ENCODE measurements at regions not wholly inside any gene's neighbourhood (a gene's known extent, or its start where the extent isn't known, plus 50 kb on each side); places are given as distances from the start of the nearest gene placed in this dataset.

DNA sequence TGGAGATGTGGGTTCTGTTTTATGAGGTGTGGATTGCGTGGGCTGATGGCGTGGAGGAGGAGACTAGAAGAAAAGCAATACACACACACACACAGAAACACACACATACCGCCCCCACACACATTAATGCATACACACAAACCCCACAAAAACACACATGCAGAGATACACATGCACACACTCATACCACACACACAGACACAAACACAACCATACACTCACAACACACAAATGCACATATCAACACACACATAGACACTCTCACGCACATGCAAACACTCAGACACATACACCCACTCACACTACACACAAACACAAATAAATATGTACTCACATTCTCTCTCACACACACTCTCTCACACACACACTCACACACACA lies 75.7 kb upstream of the UBL3 start:
- TF ChIP-seq, protein P1, sequence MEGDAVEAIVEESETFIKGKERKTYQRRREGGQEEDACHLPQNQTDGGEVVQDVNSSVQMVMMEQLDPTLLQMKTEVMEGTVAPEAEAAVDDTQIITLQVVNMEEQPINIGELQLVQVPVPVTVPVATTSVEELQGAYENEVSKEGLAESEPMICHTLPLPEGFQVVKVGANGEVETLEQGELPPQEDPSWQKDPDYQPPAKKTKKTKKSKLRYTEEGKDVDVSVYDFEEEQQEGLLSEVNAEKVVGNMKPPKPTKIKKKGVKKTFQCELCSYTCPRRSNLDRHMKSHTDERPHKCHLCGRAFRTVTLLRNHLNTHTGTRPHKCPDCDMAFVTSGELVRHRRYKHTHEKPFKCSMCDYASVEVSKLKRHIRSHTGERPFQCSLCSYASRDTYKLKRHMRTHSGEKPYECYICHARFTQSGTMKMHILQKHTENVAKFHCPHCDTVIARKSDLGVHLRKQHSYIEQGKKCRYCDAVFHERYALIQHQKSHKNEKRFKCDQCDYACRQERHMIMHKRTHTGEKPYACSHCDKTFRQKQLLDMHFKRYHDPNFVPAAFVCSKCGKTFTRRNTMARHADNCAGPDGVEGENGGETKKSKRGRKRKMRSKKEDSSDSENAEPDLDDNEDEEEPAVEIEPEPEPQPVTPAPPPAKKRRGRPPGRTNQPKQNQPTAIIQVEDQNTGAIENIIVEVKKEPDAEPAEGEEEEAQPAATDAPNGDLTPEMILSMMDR (IDR thresholded peaks at IDR 0.05; ENCODE audit: low read depth, low read length, missing input control), result no peak
- TF ChIP-seq YY1 (IDR thresholded peaks at IDR 0.05), result no peak
- TF ChIP-seq, protein P2, sequence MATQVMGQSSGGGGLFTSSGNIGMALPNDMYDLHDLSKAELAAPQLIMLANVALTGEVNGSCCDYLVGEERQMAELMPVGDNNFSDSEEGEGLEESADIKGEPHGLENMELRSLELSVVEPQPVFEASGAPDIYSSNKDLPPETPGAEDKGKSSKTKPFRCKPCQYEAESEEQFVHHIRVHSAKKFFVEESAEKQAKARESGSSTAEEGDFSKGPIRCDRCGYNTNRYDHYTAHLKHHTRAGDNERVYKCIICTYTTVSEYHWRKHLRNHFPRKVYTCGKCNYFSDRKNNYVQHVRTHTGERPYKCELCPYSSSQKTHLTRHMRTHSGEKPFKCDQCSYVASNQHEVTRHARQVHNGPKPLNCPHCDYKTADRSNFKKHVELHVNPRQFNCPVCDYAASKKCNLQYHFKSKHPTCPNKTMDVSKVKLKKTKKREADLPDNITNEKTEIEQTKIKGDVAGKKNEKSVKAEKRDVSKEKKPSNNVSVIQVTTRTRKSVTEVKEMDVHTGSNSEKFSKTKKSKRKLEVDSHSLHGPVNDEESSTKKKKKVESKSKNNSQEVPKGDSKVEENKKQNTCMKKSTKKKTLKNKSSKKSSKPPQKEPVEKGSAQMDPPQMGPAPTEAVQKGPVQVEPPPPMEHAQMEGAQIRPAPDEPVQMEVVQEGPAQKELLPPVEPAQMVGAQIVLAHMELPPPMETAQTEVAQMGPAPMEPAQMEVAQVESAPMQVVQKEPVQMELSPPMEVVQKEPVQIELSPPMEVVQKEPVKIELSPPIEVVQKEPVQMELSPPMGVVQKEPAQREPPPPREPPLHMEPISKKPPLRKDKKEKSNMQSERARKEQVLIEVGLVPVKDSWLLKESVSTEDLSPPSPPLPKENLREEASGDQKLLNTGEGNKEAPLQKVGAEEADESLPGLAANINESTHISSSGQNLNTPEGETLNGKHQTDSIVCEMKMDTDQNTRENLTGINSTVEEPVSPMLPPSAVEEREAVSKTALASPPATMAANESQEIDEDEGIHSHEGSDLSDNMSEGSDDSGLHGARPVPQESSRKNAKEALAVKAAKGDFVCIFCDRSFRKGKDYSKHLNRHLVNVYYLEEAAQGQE (IDR thresholded peaks at IDR 0.05), result no peak
- TF ChIP-seq RAD21 (IDR thresholded peaks at IDR 0.05), result no peak
- no peak for TF ChIP-seq FOXA1 (IDR thresholded peaks at IDR 0.05)
- TF ChIP-seq, protein P3, sequence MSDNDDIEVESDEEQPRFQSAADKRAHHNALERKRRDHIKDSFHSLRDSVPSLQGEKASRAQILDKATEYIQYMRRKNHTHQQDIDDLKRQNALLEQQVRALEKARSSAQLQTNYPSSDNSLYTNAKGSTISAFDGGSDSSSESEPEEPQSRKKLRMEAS (IDR thresholded peaks at IDR 0.05), result no peak
- no peak for TF ChIP-seq TAF1 (conservative IDR thresholded peaks at IDR 0.05)
- no peak for TF ChIP-seq EGR1 (IDR thresholded peaks at IDR 0.05; ENCODE audit: low read depth in 2 of 2)
- no peak for TF ChIP-seq JUND (IDR thresholded peaks at IDR 0.05)

Data from liver (tissue), 3 donors.